ENCODE measurements at regions not wholly inside any gene's neighbourhood (a gene's known extent, or its start where the extent isn't known, plus 50 kb on each side); places are given as distances from the start of the nearest gene placed in this dataset.

DNA sequence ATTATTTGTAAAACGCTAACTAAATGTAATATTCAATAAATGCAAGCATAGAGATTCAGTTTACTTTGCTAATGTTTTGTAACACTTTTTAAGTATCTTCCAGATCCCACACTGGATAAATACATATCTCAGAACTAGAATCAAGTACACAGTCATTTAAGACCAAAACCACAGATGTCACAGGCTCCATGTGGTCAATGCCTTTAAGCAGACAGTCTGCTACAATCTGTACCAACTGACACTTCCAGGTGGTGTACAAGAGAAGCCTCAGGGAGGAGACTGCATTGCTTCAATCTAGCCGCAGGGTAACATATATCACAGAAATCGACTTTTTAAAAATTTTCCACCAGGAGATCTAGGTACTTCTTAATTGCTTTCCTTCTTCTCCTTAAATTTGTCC, 229.6 kb upstream of the DIAPH2 start:
- Histone ChIP-seq H3K9me3 (no peaks in the 10 kb centered on the region), H3K4me1 (no peaks in the 10 kb centered on the region), H3K36me3 (no peaks in the 10 kb centered on the region), H3K4me3 (ENCODE audit: low read depth, low read length) (no peak overlapping the region), H3K27me3 (no peaks in the 10 kb centered on the region)
- DNase-seq, result no peak
- TF ChIP-seq, protein P1, sequence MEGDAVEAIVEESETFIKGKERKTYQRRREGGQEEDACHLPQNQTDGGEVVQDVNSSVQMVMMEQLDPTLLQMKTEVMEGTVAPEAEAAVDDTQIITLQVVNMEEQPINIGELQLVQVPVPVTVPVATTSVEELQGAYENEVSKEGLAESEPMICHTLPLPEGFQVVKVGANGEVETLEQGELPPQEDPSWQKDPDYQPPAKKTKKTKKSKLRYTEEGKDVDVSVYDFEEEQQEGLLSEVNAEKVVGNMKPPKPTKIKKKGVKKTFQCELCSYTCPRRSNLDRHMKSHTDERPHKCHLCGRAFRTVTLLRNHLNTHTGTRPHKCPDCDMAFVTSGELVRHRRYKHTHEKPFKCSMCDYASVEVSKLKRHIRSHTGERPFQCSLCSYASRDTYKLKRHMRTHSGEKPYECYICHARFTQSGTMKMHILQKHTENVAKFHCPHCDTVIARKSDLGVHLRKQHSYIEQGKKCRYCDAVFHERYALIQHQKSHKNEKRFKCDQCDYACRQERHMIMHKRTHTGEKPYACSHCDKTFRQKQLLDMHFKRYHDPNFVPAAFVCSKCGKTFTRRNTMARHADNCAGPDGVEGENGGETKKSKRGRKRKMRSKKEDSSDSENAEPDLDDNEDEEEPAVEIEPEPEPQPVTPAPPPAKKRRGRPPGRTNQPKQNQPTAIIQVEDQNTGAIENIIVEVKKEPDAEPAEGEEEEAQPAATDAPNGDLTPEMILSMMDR (IDR thresholded peaks at IDR 0.05; ENCODE audit: low read depth, low read length), result no peak

DNA sequence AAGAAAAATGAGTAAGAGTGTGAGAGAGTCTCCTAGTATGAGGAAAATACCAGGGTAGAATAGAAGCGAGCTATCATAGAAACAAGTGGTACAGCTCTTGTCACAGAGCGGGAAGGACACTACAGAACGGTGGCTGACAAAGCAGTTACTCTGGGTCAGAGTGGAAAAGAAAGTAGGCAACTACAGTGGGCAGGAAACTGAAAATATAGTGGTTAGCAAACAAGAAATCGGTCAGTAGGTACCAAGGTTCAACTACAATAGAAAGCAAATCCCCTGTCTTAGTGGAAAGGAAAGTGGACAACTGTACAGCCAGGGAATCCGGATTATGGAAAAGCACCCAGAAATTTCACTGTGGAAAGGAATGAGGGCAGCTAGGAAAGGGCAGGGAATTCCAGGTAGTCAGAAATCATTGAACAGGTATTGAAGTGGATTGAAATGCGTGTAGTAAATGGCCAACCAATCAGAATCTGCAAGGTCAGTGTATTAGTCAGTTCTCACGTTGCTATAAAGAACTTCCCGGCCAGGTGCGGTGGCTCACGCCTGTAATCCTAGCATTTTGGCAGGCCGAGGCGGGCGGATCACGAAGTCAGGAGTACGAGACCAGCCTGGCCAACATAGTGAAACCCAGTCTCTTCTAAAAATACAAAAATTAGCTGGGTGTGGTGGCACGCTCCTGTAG, 219.6 kb upstream of the DIAPH2 start:
- H3K27me3 ChIP-seq, result no peaks in the 10 kb centered on the region
- TF ChIP-seq, protein P1 (IDR thresholded peaks at IDR 0.05; ENCODE audit: low read depth, low read length), result no peak
- H3K4me3 ChIP-seq (ENCODE audit: low read depth, low read length), result no peak overlapping the region
- no peaks in the 10 kb centered on the region for H3K9me3 ChIP-seq
- no peaks in the 10 kb centered on the region for H3K4me1 ChIP-seq
- no peaks in the 10 kb centered on the region for H3K36me3 ChIP-seq
- no peak for DNase-seq

DNA sequence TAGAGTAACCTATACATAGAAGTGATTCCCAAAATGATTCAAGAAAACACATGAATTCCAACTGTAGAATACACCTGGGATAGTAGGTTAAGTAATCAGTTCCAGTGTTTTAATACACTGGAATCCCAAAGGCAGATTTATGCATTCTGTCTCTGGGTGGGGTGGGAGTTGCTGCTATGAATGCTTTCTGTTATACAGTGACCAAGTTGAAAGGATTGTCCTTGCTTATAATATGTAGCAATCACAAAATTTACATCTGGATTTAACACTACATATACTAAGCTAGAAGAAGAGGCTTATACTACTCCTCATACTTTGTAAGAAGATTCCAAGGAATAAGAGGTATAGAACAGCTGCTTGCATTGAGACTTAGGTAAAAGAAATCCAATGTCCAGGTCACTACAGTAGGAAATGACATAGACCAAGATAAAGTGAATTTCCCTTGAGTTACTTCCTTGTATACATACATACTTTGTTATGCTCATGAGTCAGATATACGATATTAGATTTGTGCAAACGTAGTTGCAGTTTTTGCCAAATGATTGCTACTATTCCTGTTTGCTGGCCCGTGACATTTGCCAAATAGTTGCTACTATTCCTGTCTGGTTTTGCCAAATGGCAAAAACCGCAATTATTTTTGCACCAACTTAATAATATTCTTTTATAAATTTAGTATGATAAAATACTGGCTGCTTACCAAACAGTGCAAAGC, 210.5 kb upstream of the DIAPH2 start:
- H3K36me3 ChIP-seq, result no peaks in the 10 kb centered on the region
- DNase-seq, result no peak
- H3K9me3 ChIP-seq, result no peaks in the 10 kb centered on the region
- H3K4me3 ChIP-seq (ENCODE audit: low read depth, low read length), result no peak overlapping the region
- no peaks in the 10 kb centered on the region for H3K27me3 ChIP-seq
- TF ChIP-seq, protein P1 (IDR thresholded peaks at IDR 0.05; ENCODE audit: low read depth, low read length), result no peak
- H3K4me1 ChIP-seq, result no peaks in the 10 kb centered on the region

GRCh38 chrX:96474741-96475125, 209.9 kb upstream of the DIAPH2 start:
- no peaks in the 10 kb centered on the region for H3K4me1 ChIP-seq
- H3K27me3 ChIP-seq, result no peaks in the 10 kb centered on the region
- no peaks in the 10 kb centered on the region for H3K36me3 ChIP-seq
- TF ChIP-seq, protein P1 (IDR thresholded peaks at IDR 0.05; ENCODE audit: low read depth, low read length), result no peak
- H3K4me3 ChIP-seq (ENCODE audit: low read depth, low read length), result no peak overlapping the region
- DNase-seq, result no peak
- H3K9me3 ChIP-seq, result no peaks in the 10 kb centered on the region

- no peak overlapping the region for H3K4me3 ChIP-seq (ENCODE audit: low read depth, low read length)
- no peaks in the 10 kb centered on the region for H3K27me3 ChIP-seq
- H3K4me1 ChIP-seq, result no peaks in the 10 kb centered on the region
- no peak for DNase-seq
- H3K36me3 ChIP-seq, result no peaks in the 10 kb centered on the region
- no peaks in the 10 kb centered on the region for H3K9me3 ChIP-seq
- TF ChIP-seq, protein P1 (IDR thresholded peaks at IDR 0.05; ENCODE audit: low read depth, low read length), result no peak
These were observed 204.6 kb upstream of the DIAPH2 start for GRCh38 chrX:96480081-96480480.

GRCh38 chrX:96481831-96482230, 202.8 kb upstream of the DIAPH2 start:
- Histone ChIP-seq H3K9me3 (no peaks in the 10 kb centered on the region), H3K27me3 (no peaks in the 10 kb centered on the region)

More at GRCh38 chrX:96481831-96482230, 202.8 kb upstream of the DIAPH2 start:
- H3K36me3 ChIP-seq, result no peaks in the 10 kb centered on the region
- TF ChIP-seq, protein P1 (IDR thresholded peaks at IDR 0.05; ENCODE audit: low read depth, low read length), result no peak
- H3K4me3 ChIP-seq (ENCODE audit: low read depth, low read length), result no peak overlapping the region
- H3K4me1 ChIP-seq, result no peaks in the 10 kb centered on the region
- no peak for DNase-seq
